HG03565 (cell line): ENCODE measurements at regions not wholly inside any gene's neighbourhood (a gene's known extent, or its start where the extent isn't known, plus 50 kb on each side); places are given as distances from the start of the nearest gene placed in this dataset.

Experiments used
- ATAC-seq: cut with Tn5 transposase; IDR thresholded peaks from one replicate; pipeline ENCODE4 v1.9.1; 2021; ENCODE audit warnings: mild to moderate bottlenecking, moderate library complexity; ENCODE audit not compliant: unreplicated experiment

- no peak for ATAC-seq
Measured at GRCh38 chr10:58995058-58995596, 181.3 kb upstream of the PHYHIPL start.

- ATAC-seq = peak; percentile 32
Measured at GRCh38 chr10:58996063-58996462, 180.4 kb upstream of the PHYHIPL start.

- ATAC-seq = no peak
Measured at GRCh38 chr10:58996866-58997265, 179.6 kb upstream of the PHYHIPL start.

GRCh38 chr10:58998924-58999713 is 177.3 kb upstream of the PHYHIPL start:
- ATAC-seq = no peak

- no peak for ATAC-seq
Measured at GRCh38 chr10:59000162-59000825, 176.1 kb upstream of the PHYHIPL start.

- ATAC-seq = no peak
Measured at GRCh38 chr10:59002011-59002410, 174.4 kb upstream of the PHYHIPL start.

- no peak for ATAC-seq
Measured at GRCh38 chr10:59003203-59003602, 173.2 kb upstream of the PHYHIPL start.

GRCh38 chr10:59004392-59004791 is 172.1 kb upstream of the PHYHIPL start:
- no peak for ATAC-seq

- peak; percentile 35 for ATAC-seq
Measured at GRCh38 chr10:59006511-59007306, 169.7 kb upstream of the PHYHIPL start.

GRCh38 chr10:59007307-59008025 is 169.0 kb upstream of the PHYHIPL start:
- ATAC-seq = no peak

- ATAC-seq = no peak
Measured at GRCh38 chr10:59008452-59008851, 168.0 kb upstream of the PHYHIPL start.

GRCh38 chr10:59011972-59012632 is 164.3 kb upstream of the PHYHIPL start:
- no peak for ATAC-seq

GRCh38 chr10:59012839-59013238 is 163.6 kb upstream of the PHYHIPL start:
- ATAC-seq = no peak

GRCh38 chr10:59016043-59016442 is 160.4 kb upstream of the PHYHIPL start:
- ATAC-seq = no peak

- no peak for ATAC-seq
Measured at GRCh38 chr10:59018977-59019376, 157.5 kb upstream of the PHYHIPL start.

GRCh38 chr10:59019603-59020002 is 156.8 kb upstream of the PHYHIPL start:
- ATAC-seq = no peak

GRCh38 chr10:59020502-59020901 is 155.9 kb upstream of the PHYHIPL start:
- ATAC-seq = no peak

GRCh38 chr10:59025981-59026765 is 150.3 kb upstream of the PHYHIPL start:
- no peak for ATAC-seq

GRCh38 chr10:59027975-59028655 is 148.3 kb upstream of the PHYHIPL start:
- no peak for ATAC-seq
